SU-DHL-6 (cell line): ENCODE measurements at regions not wholly inside any gene's neighbourhood (a gene's known extent, or its start where the extent isn't known, plus 50 kb on each side); places are given as distances from the start of the nearest gene placed in this dataset.

Experiments
- EZH2phosphoT487 ChIP-seq: fragments of 200-600 bp; sonication (generic), shearing (Covaris generic); conservative IDR thresholded peaks from 2 replicates; pipeline ENCODE4 v1.6.1; 2018; ENCODE audit warnings: mild to moderate bottlenecking, antibody characterized with exemption, low read length, moderate library complexity, mixed read lengths
- TF ChIP-seq, protein P1 (sequence below): fragments of 200-600 bp; sonication (generic); IDR thresholded peaks from one replicate; pipeline ENCODE4 v1.5.1; 2017; ENCODE audit warnings: antibody characterized with exemption, mild to moderate bottlenecking, low read length, moderate library complexity; ENCODE audit not compliant: insufficient read depth, poor library complexity, severe bottlenecking

DNA sequence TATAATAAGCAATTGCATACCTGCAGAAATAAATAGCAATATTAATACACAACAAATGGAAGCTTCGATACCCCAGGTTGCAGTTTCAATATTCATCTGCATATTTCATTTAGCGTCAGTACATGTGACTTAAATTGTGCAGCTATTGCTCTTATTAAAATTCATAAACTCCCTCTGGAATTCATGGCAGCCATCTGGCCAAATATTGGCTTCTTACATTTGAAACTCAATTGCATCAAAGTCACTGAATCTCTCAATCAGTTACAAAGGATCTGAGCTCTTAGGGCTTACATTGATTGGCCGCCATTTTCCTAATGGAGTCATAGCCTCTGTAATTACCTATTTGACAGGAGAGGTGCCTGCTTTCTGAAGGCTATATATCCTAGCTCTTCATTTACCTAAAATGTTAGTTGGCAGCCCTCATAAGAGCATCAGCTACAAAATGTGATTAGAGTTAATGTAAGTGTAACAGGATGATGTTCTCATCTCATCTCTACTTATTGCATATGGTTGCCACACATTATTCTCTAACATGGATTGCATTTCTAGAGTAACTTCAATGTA is 453.5 kb downstream of the CAAP1 start:
- TF ChIP-seq, protein P1, sequence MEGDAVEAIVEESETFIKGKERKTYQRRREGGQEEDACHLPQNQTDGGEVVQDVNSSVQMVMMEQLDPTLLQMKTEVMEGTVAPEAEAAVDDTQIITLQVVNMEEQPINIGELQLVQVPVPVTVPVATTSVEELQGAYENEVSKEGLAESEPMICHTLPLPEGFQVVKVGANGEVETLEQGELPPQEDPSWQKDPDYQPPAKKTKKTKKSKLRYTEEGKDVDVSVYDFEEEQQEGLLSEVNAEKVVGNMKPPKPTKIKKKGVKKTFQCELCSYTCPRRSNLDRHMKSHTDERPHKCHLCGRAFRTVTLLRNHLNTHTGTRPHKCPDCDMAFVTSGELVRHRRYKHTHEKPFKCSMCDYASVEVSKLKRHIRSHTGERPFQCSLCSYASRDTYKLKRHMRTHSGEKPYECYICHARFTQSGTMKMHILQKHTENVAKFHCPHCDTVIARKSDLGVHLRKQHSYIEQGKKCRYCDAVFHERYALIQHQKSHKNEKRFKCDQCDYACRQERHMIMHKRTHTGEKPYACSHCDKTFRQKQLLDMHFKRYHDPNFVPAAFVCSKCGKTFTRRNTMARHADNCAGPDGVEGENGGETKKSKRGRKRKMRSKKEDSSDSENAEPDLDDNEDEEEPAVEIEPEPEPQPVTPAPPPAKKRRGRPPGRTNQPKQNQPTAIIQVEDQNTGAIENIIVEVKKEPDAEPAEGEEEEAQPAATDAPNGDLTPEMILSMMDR = no peak
- no peak for TF ChIP-seq EZH2phosphoT487
